NCI-H82 treated with DMSO at 0.1 percent for 48 hours (cell line): ENCODE measurements at regions not wholly inside any gene's neighbourhood (a gene's known extent, or its start where the extent isn't known, plus 50 kb on each side); places are given as distances from the start of the nearest gene placed in this dataset.
"Not testable (repeated sequence)": the region's sequence is repeated elsewhere in the genome, so short reads cannot be mapped to it uniquely, and the experiment has no call there.

Source experiments
- DNase-seq: peaks from one replicate; lab custom pipeline; 2025; ENCODE audit not compliant: unreplicated experiment; lab: John Stamatoyannopoulos, UW

GRCh38 chr5:13246053-13246452 is 698.4 kb downstream of the DNAH5 start:
- DNase-seq = no peak

- no peak for DNase-seq
Measured at GRCh38 chr5:13244151-13244550, 700.3 kb downstream of the DNAH5 start.

GRCh38 chr5:13227513-13227912 is 717.0 kb downstream of the DNAH5 start:
- DNase-seq = no peak

GRCh38 chr5:13218518-13218917 is 726.0 kb downstream of the DNAH5 start:
- DNase-seq = no peak

GRCh38 chr5:13217636-13218035 is 726.9 kb downstream of the DNAH5 start:
- DNase-seq = no peak

GRCh38 chr5:13215806-13216205 is 728.7 kb downstream of the DNAH5 start:
- DNase-seq = no peak

- DNase-seq = no peak
Measured at GRCh38 chr5:13215370-13215769, 729.1 kb downstream of the DNAH5 start.

GRCh38 chr5:13214182-13214581 is 730.3 kb downstream of the DNAH5 start:
- DNase-seq = no peak

GRCh38 chr5:13212886-13213285 is 731.6 kb downstream of the DNAH5 start:
- DNase-seq = no peak

GRCh38 chr5:13211064-13211463 is 733.4 kb downstream of the DNAH5 start:
- no peak for DNase-seq

GRCh38 chr5:13207112-13207511 is 737.4 kb downstream of the DNAH5 start:
- DNase-seq = no peak

GRCh38 chr5:13201022-13201421 is 743.5 kb downstream of the DNAH5 start:
- DNase-seq = no peak

- not testable (repeated sequence) for DNase-seq
Measured at GRCh38 chr5:13198226-13198625, 746.3 kb downstream of the DNAH5 start.

- no peak for DNase-seq
Measured at GRCh38 chr5:13189532-13189931, 755.0 kb downstream of the DNAH5 start.

GRCh38 chr5:13188371-13188770 is 756.1 kb downstream of the DNAH5 start:
- no peak for DNase-seq

- no peak for DNase-seq
Measured at GRCh38 chr5:13187186-13187585, 757.3 kb downstream of the DNAH5 start.

- DNase-seq = no peak
Measured at GRCh38 chr5:13186177-13186576, 758.3 kb downstream of the DNAH5 start.

- DNase-seq = no peak
Measured at GRCh38 chr5:13179407-13180087, 764.9 kb downstream of the DNAH5 start.

- DNase-seq = no peak
Measured at GRCh38 chr5:13143630-13144029, 800.9 kb downstream of the DNAH5 start.

GRCh38 chr5:13143214-13143613 is 801.3 kb downstream of the DNAH5 start:
- DNase-seq = no peak

- no peak for DNase-seq
Measured at GRCh38 chr5:13133951-13134350, 810.5 kb downstream of the DNAH5 start.

GRCh38 chr5:13115476-13115875 is 829.0 kb downstream of the DNAH5 start:
- DNase-seq = no peak

GRCh38 chr5:13108265-13108664 is 836.2 kb downstream of the DNAH5 start:
- DNase-seq = no peak
